SK-N-MC (cell line): ENCODE measurements at regions not wholly inside any gene's neighbourhood (a gene's known extent, or its start where the extent isn't known, plus 50 kb on each side); places are given as distances from the start of the nearest gene placed in this dataset.

ENCODE experiments used
- EZH2 ChIP-seq: fragments of 200-600 bp; sonication (generic); IDR thresholded peaks from one replicate; pipeline ENCODE4 v1.6.1; 2017; ENCODE audit warnings: antibody characterized with exemption
- POLR2AphosphoS5 ChIP-seq: IDR thresholded peaks from 2 replicates; pipeline ENCODE4 v1.6.1; 2012; ENCODE audit warnings: mild to moderate bottlenecking, low read depth, low read length, borderline replicate concordance

GRCh38 chr5:82522897-82523296 lies 244.7 kb upstream of the RPS23 start:
- TF ChIP-seq EZH2 (no peak), POLR2AphosphoS5 (no peak)
